ENCODE measurements at regions not wholly inside any gene's neighbourhood (a gene's known extent, or its start where the extent isn't known, plus 50 kb on each side); places are given as distances from the start of the nearest gene placed in this dataset.
"Not testable (repeated sequence)": the region's sequence is repeated elsewhere in the genome, so short reads cannot be mapped to it uniquely, and the experiment has no call there.

- Histone ChIP-seq H3K9me3 (no peaks in the 10 kb centered on the region), H3K36me3 (no peaks in the 10 kb centered on the region), H3K27ac (no peak overlapping the region), H3K27me3 (no peaks in the 10 kb centered on the region), H3K4me1 (no peaks in the 10 kb centered on the region), H3K4me3 (no peak overlapping the region)
- DNase-seq (no peak), ATAC-seq (no peak)
- TF ChIP-seq CTCF (IDR thresholded peaks at IDR 0.05): no peak
- intact Hi-C loops (cut with DNase I): no loop called here
These were observed 241.4 kb upstream of the ACVR2A start for GRCh38 chr2:147603447-147603846.

- no peak overlapping the region for H3K27ac ChIP-seq
- no peaks in the 10 kb centered on the region for H3K36me3 ChIP-seq
- intact Hi-C loops (cut with DNase I): no loop called here
- TF ChIP-seq CTCF (IDR thresholded peaks at IDR 0.05): no peak
- no peak for ATAC-seq
- no peak overlapping the region for H3K4me3 ChIP-seq
- no peaks in the 10 kb centered on the region for H3K9me3 ChIP-seq
- H3K27me3 ChIP-seq: no peaks in the 10 kb centered on the region
- H3K4me1 ChIP-seq: no peaks in the 10 kb centered on the region
- DNase-seq: no peak
These were observed 244.2 kb upstream of the ACVR2A start for GRCh38 chr2:147600646-147601045.

- ATAC-seq (no peak), DNase-seq (no peak)
- no peak for TF ChIP-seq CTCF (IDR thresholded peaks at IDR 0.05)
- Histone ChIP-seq H3K9me3 (no peaks in the 10 kb centered on the region), H3K36me3 (no peaks in the 10 kb centered on the region), H3K27me3 (no peaks in the 10 kb centered on the region), H3K4me3 (no peak overlapping the region), H3K4me1 (no peaks in the 10 kb centered on the region), H3K27ac (no peak overlapping the region)
- intact Hi-C loops (cut with DNase I): no loop called here
These were observed 244.6 kb upstream of the ACVR2A start for GRCh38 chr2:147600223-147600622.

- H3K9me3 ChIP-seq: peaks cover 0 to 5% of the 10 kb centered on the region in 2 donors
- no peak overlapping the region for H3K27ac ChIP-seq
- no peaks in the 10 kb centered on the region for H3K4me1 ChIP-seq
- ATAC-seq (no peak), DNase-seq (no peak)
- no peak overlapping the region for H3K4me3 ChIP-seq
- no peak for TF ChIP-seq CTCF (IDR thresholded peaks at IDR 0.05)
- intact Hi-C loops (cut with DNase I): no loop called here
- no peaks in the 10 kb centered on the region for H3K36me3 ChIP-seq
- H3K27me3 ChIP-seq: no peaks in the 10 kb centered on the region
These were observed 249.6 kb upstream of the ACVR2A start for GRCh38 chr2:147595200-147595599.

- no peak for DNase-seq
- intact Hi-C loops (cut with DNase I): no loop called here
These were observed 250.8 kb upstream of the ACVR2A start for GRCh38 chr2:147594038-147594437.

GRCh38 chr2:147592784-147593183, 252.0 kb upstream of the ACVR2A start:
- H3K27ac ChIP-seq; ATAC-seq; H3K36me3 ChIP-seq; H3K4me3 ChIP-seq; H3K9me3 ChIP-seq; H3K27me3 ChIP-seq; intact Hi-C loops (cut with DNase I); DNase-seq; H3K4me1 ChIP-seq: not testable (repeated sequence)

More at GRCh38 chr2:147594038-147594437, 250.8 kb upstream of the ACVR2A start:
- Histone ChIP-seq H3K4me3 (no peak overlapping the region), H3K27me3 (no peaks in the 10 kb centered on the region), H3K4me1 (no peaks in the 10 kb centered on the region), H3K36me3 (no peaks in the 10 kb centered on the region), H3K9me3 (peaks cover 0 to 5% of the 10 kb centered on the region in 2 donors), H3K27ac (no peak overlapping the region)
- TF ChIP-seq CTCF (IDR thresholded peaks at IDR 0.05): no peak
- no peak for ATAC-seq

All from left lung (tissue), 4 donors.